GM19372 (cell line): ENCODE measurements at regions not wholly inside any gene's neighbourhood (a gene's known extent, or its start where the extent isn't known, plus 50 kb on each side); places are given as distances from the start of the nearest gene placed in this dataset.

Experiments used
- ATAC-seq: cut with Tn5 transposase; IDR thresholded peaks from one replicate; pipeline ENCODE4 v1.9.1; 2021; ENCODE audit warnings: mild to moderate bottlenecking, low read depth, moderate library complexity; ENCODE audit not compliant: unreplicated experiment

DNA sequence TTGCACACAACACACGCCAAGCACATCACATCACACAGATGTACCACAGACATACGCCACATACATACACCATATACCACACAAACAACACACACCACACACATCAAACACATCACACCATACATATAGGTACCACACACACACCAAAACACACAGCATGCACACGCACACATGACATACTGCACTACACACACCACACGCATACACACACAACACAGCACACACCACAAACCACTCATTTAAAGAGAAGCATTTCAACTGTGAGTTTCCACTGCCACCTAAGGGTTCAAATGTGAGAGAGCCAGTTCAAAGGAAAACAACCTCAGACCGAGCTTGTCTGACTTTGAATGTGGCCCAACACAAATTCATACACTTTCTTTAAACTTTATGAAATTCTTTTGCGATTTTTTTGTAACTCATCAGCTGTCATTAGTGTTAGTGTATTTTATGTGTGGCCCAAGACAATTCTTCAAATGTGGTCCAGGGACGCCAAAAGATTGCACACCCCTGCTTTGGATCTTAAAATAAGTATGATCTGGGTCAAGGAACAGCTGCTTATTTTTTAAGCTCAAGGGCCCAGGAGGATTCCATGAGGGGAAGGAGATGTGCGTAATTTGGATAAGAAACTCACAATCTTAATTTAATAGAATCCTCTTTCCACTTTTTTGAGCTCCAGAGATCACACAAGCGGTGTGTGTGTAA, 494.6 kb downstream of the GADD45G start:
- ATAC-seq: no peak

DNA sequence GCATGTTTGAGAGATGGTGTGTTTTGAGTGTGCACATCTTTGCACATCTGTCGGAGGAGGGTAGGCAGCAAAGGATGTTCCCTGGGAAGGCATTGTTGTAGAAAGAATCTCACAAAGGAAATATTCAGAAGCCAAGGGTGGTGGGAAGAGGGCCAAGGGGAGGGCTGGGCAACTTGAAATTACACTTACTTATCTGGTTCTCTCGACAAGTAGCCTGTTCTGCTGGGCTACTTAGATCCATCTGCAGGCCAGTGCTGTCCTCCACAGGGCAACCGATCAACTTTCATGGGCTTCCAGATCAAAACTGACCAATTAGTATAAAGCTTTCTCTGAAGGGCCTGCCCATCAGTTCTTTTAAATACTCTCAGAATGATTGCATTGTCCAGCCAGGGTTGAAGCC, 495.2 kb downstream of the GADD45G start:
- no peak for ATAC-seq

DNA sequence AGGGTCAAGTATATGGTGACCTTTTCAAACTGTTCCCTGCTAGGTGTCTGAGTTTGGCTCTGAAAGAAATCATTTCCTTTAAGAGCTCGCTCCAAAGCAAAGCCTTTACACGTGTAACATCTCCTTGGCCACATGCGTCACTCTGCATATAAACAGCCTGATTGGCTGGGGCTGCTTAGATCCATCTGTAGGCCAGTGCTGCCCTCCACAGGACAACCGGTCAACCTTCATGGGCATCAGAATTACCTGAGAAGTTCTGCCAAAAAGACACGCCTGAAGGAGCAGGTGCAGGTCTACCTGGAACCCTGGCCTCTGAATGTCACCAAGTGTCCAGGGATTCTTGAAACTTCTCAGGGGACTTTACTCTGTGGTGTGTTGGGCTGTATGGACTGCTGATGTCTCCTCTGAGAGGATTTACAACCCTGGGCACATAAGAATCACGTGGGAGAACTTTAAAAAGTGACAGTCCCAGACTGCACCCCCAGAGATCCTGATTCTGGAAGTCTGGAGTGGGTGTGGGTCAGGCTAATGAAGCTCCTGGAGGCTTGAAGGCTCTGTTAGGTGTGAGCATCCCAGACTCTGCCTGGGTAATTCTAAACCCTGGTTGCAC, 497.6 kb downstream of the GADD45G start:
- peak; percentile 98 for ATAC-seq

DNA sequence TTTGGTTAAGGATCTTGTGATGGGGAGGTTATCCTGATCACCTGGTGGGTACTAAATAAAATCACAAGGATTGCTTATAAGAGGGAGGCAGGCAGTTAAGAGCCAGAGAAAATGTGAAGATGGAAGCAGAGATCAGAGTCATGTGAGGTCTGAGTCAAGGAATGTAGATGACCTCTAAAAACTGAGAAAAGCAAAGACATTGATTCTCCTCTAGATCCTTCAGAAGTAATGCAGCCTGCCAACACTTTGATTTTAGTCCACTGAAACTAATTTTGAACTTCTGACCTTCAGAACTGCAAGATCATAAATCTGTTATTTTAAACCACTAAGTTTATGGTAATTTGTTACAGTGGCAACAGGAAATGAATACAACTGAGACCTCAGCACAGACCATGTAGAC, 499.0 kb downstream of the GADD45G start:
- no peak for ATAC-seq

DNA sequence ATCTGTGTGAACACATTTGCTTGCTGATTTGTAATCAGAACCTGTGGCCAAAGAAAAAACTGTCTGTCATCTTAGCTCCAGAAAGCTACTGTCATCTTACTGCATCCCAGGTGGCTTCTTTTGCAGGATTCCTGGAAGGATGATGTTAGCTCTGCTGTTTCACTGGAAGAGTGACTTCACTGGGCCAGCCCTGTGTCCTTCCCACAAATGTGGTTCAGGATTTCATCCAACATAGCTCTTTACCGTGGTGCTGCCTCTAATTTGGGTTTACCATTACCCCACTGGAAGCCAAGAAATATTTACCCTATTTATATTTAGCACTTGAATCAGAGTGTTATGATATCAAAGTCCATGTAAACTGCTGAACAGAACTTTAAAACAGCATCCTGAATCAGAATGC, 501.0 kb downstream of the GADD45G start:
- ATAC-seq: no peak

DNA sequence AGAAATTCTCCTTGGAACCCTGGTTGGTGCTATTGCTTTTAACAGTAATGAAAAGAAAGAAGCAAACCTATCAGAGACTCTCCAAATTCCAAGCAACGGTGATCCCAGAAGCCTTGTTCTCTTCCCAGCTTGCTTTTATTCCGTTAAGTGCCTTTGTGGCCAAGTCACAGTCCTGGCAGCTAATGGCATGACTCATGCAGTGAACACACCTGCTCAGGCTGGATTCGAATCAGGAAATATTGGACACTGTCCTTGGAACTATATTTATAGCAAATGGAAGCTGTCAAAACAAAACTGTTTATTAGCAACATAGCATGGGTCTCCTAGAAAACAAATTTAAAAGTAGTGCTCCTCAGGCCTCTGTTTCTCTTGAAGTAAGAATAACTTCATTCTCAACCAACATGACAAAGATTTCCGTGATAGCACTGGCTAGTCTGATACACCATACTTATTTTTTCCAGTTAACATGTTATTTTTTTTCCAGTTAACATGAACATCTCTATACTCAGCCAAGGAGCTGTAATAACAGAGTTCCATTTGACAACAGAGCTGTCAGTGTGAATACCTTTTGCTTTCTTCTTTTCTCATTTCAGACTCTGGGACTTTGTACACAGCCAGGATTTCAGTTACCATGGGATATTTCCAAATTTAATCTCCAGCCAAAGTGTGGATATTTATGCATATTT, 502.4 kb downstream of the GADD45G start:
- no peak for ATAC-seq

DNA sequence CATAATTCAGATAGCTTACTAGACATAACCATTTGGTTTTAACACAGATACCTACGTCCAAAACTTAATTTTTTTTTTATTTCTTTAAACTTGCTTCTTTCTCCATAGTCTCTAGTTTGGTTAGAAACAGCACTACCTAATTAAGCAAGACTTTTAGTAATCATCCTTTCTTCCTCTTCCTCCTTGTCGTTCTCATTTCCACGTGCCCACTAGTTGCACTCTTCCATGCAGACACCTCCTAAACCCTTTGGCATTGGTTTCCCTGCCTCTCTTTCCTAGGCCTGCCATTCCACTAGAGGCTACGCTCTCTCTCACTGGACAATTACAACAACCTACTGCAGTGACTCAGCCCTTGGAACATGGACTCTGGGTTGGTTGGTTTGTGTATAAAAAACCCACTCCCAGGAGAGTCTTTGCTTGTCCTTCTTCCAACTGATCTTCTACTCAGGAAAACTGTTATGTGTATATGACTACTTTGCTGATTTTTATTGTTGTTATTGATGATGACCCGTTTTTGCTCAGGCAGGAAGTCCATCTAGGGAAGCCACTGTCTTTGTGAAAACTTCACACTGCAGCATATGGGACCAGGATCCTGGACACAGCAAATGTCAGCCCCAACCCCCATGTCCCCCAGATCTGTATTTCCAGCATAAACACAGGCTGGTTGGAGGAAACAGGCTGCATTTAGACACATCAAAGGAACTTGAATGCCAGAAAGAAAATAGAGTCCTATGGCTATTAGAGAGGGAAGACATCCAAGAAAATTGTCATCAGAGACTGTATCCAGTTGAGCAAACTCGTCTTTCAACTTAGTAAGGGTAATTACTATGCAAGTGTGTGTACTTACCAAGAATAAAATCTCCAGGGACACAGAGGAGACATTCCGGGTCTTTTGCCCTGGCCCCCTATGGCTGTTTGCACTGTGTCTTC, 503.2 kb downstream of the GADD45G start:
- no peak for ATAC-seq

DNA sequence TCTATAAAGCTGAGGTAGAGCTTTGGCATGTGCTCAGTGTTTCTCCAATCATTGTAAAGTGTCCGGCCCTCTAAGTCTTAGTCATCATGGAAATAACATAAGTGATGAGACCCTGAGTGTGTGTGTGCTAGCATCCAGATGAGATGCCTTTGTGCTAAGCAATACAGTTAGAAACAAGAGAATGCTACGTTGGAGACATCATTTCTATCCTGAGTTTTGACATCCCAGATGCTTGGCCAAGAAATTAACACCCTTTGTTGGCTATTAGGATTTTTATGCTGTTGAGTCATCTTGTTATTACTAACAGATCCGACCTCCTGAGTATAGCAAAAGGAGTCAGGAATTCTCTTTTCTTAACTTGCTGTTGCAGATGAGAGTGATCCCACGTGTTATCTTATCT, 508.0 kb downstream of the GADD45G start:
- ATAC-seq: no peak

DNA sequence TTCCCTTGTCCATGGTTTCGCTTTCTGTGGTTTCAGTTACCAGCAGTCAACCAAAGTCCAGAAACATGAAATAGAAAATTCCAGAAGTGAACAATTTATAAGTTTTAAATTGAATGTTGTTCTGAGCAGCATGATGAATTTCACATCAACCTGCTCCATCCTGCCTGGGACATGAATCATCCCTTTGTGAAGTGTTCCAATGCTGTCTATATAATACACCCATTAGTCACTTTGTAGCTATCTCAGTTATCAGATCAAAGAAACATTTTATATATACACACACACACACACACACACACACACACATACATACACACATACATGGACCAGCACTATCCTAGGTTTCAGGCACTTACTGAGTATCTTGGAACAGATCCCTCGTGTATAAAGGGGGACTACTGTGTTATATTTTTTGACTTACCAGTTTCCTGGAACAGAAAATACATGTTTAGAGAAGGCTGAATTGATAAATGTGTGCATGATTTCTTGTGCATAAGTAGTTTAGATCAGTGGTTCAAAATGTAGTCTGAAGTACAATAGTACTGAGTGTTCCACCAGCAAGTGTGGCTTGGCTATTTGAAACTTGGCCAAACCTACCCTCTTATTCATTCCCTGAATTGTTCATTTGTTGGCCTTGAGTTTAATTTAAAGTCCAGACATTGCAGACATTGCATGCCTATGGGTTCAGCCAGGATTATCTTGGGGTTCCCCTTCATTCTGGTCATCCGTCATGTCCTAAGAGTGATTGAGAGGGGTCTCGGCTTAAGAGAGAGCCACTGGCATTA, 510.0 kb downstream of the GADD45G start:
- no peak for ATAC-seq

DNA sequence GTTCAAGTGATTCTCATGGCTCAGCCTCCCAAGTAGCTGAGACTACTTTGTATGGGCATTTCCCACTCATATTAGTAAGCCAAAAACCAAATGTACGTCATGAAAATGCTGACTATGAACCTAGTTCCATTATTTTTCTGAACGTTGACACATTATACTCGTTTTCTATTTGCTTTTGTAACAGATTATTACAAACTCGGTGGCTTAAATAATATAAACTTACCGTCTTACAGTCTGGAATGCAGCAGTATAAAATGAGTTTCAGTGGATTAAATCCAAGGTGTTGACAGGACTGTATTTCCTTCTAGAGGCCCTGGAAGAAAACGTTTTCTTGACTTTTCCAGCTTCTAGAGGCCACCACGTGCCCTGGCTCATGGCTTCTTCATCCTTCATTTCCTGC, 517.0 kb downstream of the GADD45G start:
- no peak for ATAC-seq

DNA sequence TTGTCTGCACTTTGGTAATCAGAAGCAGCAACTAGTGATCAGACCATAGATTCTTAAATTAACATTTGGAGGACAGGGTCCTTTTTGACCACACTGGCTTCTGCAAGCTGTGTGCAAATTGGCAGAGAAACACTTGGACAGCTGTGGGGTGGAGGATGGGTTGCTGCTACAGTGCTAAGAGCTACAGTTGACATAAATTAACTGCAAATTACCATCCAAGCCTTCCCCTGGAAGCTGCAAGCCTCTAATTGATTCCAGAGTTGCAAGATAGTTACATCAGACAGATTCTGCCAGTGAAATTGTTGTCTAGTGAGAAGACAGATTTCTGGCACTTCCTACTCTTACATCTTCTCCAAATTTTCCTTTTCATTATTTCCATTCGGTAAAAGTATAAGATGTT, 517.7 kb downstream of the DIRAS2 start:
- no peak for ATAC-seq

DNA sequence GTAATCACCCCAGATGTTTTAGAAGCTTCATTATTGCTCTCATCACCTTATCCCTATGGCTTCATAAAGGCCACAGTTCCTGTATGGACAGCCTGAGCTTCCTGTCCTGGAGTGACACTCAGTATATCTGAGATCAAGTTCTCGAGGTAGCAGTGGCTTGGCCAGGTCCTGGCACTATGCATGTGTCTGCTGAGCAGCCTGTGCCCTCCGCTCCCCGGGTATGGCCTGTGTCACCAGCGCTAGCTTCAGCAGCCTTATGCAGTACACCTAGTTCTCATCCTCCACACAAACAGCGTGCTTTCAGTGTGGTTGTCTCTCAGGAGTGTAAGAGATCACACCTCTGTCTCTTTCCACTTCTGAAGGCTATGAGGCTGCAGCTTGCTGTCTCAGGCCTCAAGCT, 514.7 kb downstream of the DIRAS2 start:
- no peak for ATAC-seq

DNA sequence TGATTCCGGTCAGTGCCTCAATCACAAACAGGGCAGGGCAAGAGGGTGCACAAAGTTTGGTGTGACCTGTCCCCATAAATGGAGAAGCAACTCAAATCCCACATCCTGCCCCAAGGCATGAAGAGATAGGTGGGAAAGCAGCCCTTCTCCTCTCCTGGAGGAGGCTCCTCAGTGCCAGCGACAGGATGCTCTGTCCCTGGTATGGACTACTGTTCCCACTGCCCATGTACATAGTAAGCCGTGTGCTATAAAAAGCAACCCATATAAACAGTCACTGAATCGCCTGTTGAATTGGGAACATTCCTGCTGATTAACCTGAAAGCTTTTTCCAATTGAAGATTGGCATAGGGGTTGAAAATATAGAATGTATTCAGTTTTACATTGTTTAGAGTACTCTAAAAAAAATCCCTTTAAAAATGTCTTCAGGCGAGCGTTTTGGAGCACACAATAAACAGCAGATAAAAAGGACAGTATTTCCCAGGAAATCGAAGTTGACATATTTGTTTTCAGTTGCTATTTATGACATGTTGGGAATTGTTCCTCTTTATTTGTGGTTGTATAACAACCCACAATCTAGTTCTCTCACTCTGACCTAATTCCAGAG, 513.9 kb downstream of the DIRAS2 start:
- no peak for ATAC-seq

DNA sequence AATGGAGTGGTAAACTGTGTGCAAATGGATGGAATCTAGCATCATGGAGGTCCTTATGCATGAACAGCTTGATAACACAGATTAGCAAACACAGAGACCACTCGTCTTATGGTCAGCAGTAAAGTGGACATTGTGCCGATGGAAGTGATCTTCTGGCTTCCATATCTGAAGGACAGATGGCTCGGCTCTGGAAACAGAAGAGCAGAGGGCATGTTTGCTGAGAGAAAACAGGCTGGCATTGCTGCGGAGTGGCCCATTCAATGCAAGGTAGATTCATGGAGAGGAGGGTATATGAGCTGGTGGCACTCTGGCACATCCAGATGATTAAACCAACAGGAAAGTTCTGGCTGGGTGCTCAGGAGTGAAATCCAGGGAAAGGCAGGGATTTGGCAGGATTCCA, 513.2 kb downstream of the DIRAS2 start:
- no peak for ATAC-seq

DNA sequence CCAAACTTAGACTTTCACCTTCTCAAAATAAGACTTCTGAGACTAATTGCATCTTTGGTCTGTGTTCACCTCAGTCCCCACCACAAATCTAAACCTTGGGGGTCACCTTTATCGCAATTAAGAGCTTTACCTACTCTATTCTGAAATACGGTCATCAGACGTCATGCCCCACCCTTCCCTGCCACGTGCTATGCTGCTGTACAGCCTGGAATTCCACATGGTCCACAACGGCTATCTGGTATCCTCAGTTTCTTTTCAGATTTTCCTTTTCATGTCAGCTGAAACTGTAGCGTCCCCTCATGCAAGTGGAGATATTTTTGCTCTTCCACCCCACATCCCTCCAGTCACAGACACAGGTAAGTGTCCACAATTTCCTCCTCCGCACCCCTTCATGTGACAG, 511.1 kb downstream of the DIRAS2 start:
- no peak for ATAC-seq

DNA sequence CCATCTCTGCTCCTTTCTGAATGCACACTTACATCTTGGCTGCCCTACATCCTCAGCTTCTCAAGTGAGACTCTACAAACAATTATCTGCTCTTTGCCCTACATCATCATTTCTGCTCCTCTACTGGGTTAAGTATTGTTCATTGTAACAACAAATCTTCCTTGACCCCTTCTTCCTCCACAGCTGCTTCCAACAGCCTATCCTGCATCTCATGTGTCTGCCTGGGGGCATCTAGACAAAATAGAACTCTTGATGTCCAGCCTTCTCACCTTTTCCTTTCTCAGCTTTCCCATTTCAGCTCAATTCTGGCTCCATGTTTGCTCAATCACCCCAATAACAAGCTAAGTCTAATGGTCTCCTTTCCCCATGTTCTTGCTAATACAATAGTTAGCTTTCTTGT, 509.8 kb downstream of the DIRAS2 start:
- no peak for ATAC-seq

DNA sequence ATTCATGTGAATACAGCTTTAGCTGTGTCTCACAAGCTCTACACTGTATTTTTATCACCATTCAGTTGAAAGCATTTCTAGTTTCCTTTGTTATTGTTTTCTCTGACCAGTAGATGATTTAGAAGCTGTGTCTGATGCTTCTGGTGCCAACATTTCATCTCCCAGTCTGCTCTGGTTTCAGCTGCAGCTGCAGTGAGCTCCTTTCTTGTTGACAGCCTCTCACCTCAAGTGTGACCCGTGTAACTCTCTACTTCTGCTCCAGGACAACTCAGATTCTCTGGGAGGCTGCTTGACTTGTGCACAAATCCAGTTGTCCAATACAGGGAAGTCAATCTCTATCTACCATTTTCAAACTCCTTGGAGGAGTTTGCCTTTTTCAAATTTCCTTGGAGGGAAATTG, 504.8 kb downstream of the DIRAS2 start:
- ATAC-seq: no peak

DNA sequence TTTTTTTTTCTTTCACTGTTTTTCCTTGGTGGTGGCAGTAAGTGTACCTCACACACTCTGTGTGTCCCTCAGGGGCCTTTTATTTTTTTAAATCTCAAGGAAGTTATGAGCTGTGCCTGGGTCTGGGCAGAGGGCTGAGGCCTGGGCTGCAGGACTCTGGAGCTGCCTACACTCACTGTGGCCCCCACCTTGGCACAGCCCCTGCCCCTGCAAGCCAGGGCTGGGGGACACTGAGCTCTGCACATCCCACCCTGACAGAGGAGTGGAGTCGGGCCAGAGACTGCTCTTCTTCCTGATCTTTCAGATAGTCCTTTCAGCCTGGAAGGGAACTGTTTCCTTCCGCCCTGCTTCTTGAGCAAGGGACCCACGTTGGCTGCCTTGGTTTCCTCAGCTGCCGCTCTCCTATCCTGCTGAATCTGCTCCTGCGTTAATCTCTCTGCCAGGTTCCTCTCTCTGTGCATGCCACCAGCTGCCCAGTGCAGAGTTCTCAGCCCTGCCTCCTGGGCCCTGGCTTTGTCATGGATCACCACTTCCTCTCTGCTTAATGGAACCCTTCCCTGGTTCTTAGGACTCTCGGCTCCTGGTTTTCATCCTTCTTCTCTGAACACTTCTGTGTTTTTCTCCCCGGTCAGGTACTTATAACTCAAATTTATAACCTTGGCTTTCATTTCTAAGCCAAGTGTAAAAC, 502.3 kb downstream of the DIRAS2 start:
- ATAC-seq: no peak

DNA sequence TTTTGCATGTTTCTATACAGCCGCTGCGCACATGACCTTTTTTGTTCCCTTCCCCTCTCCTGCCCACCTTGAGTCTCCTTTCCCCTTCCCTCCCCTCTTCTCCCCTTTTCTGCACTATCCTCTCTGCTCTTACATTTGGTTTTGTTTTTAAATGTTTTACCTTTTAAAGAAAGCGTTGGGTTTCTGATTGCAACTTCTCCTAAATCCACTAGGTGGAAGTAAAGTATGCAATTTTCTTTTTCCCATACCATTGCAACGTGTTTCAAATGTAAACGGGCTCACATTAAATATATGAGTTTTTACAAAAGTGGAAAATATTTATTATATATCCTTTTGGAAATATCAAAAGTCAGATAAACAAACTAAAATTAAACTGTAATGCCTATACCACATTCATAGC, 500.9 kb downstream of the DIRAS2 start:
- no peak for ATAC-seq
